Smooth muscle cell (in vitro differentiated cells): ENCODE measurements at regions not wholly inside any gene's neighbourhood (a gene's known extent, or its start where the extent isn't known, plus 50 kb on each side); places are given as distances from the start of the nearest gene placed in this dataset.

ENCODE experiments used
- DNase-seq: peaks from one replicate; lab custom pipeline; 2025; ENCODE audit not compliant: unreplicated experiment; lab: John Stamatoyannopoulos, UW
- H2AFZ ChIP-seq: fragments of 200-600 bp; sonication (generic); 2 replicates; pipeline ENCODE4 v1.6.0; 2016; ENCODE audit warnings: antibody characterized with exemption, low read depth, mild to moderate bottlenecking
- H3F3A ChIP-seq: fragments of 200-600 bp; sonication (generic); 2 replicates; pipeline ENCODE4 v1.6.0; 2017; ENCODE audit warnings: antibody characterized with exemption, low read depth
- H3K27ac ChIP-seq: fragments of 200-600 bp; sonication (generic); 2 replicates; pipeline ENCODE4 v1.5.1; 2016; ENCODE audit warnings: low read depth, mild to moderate bottlenecking
- H3K27me3 ChIP-seq: fragments of 200-600 bp; sonication (generic); 2 replicates; pipeline ENCODE4 v1.6.1; 2016; ENCODE audit warnings: low read depth, mild to moderate bottlenecking
- H3K36me3 ChIP-seq: fragments of 200-600 bp; sonication (generic); 2 replicates; pipeline ENCODE4 v1.5.1; 2016; ENCODE audit warnings: low read depth
- H3K4me1 ChIP-seq: fragments of 200-600 bp; sonication (generic); 2 replicates; pipeline ENCODE4 v1.5.1; 2016; ENCODE audit warnings: low read depth
- H3K4me2 ChIP-seq: fragments of 200-600 bp; sonication (generic); 2 replicates; pipeline ENCODE4 v1.6.0; 2016; ENCODE audit warnings: mild to moderate bottlenecking
- H3K4me3 ChIP-seq: fragments of 200-600 bp; sonication (generic); 2 replicates; pipeline ENCODE4 v1.5.1; 2016; ENCODE audit warnings: mild to moderate bottlenecking
- H3K79me2 ChIP-seq: fragments of 200-600 bp; sonication (generic); 2 replicates; pipeline ENCODE4 v1.6.0; 2016; ENCODE audit warnings: low read depth, mild to moderate bottlenecking
- H3K9ac ChIP-seq: fragments of 200-600 bp; sonication (generic); 2 replicates; pipeline ENCODE4 v1.6.0; 2016; ENCODE audit warnings: low read depth
- H3K9me3 ChIP-seq: fragments of 200-600 bp; sonication (generic); replicated peaks from 2 replicates; pipeline ENCODE4 v1.5.1; 2016; ENCODE audit warnings: low read depth
- H4K20me1 ChIP-seq: fragments of 200-600 bp; sonication (generic); 2 replicates; pipeline ENCODE4 v1.6.0; 2016; ENCODE audit warnings: low read depth
- CTCF ChIP-seq: fragments of 200-600 bp; sonication (generic); IDR thresholded peaks from 2 replicates; pipeline ENCODE4 v1.5.1; 2017; ENCODE audit warnings: borderline replicate concordance, mild to moderate bottlenecking, antibody characterized with exemption; ENCODE audit not compliant: insufficient read depth, poor library complexity, severe bottlenecking
- WGBS: methylation state at CpG from one replicate; pipeline ENCODE4 v1.1.7; 2016; ENCODE audit warnings: low lambda C conversion rate; 5-methylcytosine and 5-hydroxymethylcytosine counted together

DNA sequence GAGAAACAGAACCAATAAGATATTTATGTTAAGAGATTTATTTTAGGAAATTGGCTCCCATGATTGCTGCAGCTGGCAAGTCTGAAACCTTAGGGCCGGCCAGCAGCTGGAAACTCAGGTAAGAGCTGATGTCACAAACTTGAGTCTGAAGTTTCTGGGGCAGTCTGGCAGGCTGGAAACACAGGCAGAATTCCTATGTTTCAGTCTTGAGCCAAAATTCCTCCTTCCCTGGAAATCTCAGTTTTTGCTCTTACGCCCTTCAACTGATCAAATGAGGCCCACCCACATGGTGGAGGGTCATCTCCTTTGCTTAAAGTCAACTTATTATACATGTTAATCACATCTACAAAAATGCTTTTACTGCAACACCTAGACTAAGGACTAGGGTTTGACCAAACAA is 184.1 kb downstream of the SOD2 start:
- no peaks in the 10 kb centered on the region for H3F3A ChIP-seq
- no peak for TF ChIP-seq CTCF

GRCh38 chr6:159506048-159506447 is 187.0 kb downstream of the SOD2 start:
- Histone ChIP-seq H4K20me1 (no peaks in the 10 kb centered on the region), H2AFZ (no peak overlapping the region)
- WGBS, result 66% methylated on average over 4 of the region's 4 CpGs

More for the DNA sequence above, 184.1 kb downstream of the SOD2 start:
- Histone ChIP-seq H3K4me3 (no peak overlapping the region), H3K9ac (no peak overlapping the region), H2AFZ (no peak overlapping the region), H3K4me2 (no peak overlapping the region), H3K9me3 (no peaks in the 10 kb centered on the region), H3K27me3 (no peaks in the 10 kb centered on the region), H3K4me1 (no peaks in the 10 kb centered on the region), H3K36me3 (no peaks in the 10 kb centered on the region), H4K20me1 (no peaks in the 10 kb centered on the region), H3K79me2 (no peaks in the 10 kb centered on the region), H3K27ac (no peak overlapping the region)
- no peak for DNase-seq
- 85% methylated on average over 2 of the region's 2 CpGs for WGBS

GRCh38 chr6:159505140-159505922 is 187.7 kb downstream of the SOD2 start:
- Histone ChIP-seq H3K36me3 (no peaks in the 10 kb centered on the region), H3K79me2 (no peaks in the 10 kb centered on the region), H3K27me3 (no peaks in the 10 kb centered on the region), H3K4me1 (no peaks in the 10 kb centered on the region), H2AFZ (no peak overlapping the region), H4K20me1 (no peaks in the 10 kb centered on the region), H3F3A (no peaks in the 10 kb centered on the region), H3K9ac (no peak overlapping the region), H3K9me3 (no peaks in the 10 kb centered on the region), H3K4me3 (no peak overlapping the region), H3K4me2 (no peak overlapping the region), H3K27ac (no peak overlapping the region)
- 82% methylated on average over 19 of the region's 19 CpGs for whole genome bisulfite sequencing
- no peak for DNase-seq
- TF ChIP-seq CTCF, result no peak

More at GRCh38 chr6:159506048-159506447, 187.0 kb downstream of the SOD2 start:
- Histone ChIP-seq H3K9me3 (no peaks in the 10 kb centered on the region), H3K79me2 (no peaks in the 10 kb centered on the region), H3K9ac (no peak overlapping the region), H3K36me3 (no peaks in the 10 kb centered on the region), H3K4me1 (no peaks in the 10 kb centered on the region), H3K4me3 (no peak overlapping the region), H3K27me3 (no peaks in the 10 kb centered on the region), H3F3A (no peaks in the 10 kb centered on the region), H3K4me2 (no peak overlapping the region), H3K27ac (no peak overlapping the region)
- no peak for TF ChIP-seq CTCF
- DNase-seq, result no peak

- H3K27me3 ChIP-seq, result no peaks in the 10 kb centered on the region
- H4K20me1 ChIP-seq, result no peaks in the 10 kb centered on the region
- H3K4me3 ChIP-seq, result no peak overlapping the region
- H3F3A ChIP-seq, result no peaks in the 10 kb centered on the region
- H3K36me3 ChIP-seq, result peaks cover 6% of the 10 kb centered on the region
- no peak for DNase-seq
- no peak overlapping the region for H3K4me2 ChIP-seq
- H3K4me1 ChIP-seq, result no peaks in the 10 kb centered on the region
- H2AFZ ChIP-seq, result no peak overlapping the region
- no peaks in the 10 kb centered on the region for H3K9me3 ChIP-seq
- H3K79me2 ChIP-seq, result no peaks in the 10 kb centered on the region
- no peak overlapping the region for H3K27ac ChIP-seq
- no peak for TF ChIP-seq CTCF
- H3K9ac ChIP-seq, result no peak overlapping the region
Observed at GRCh38 chr6:159501558-159501957, 191.5 kb downstream of the SOD2 start.
